Omental fat pad (tissue), 3 donors: ENCODE measurements at regions not wholly inside any gene's neighbourhood (a gene's known extent, or its start where the extent isn't known, plus 50 kb on each side); places are given as distances from the start of the nearest gene placed in this dataset.

ENCODE experiments used
- ATAC-seq: fragments of 150-250 bp; one replicate; pipeline ENCODE4 v1.9.1; 2016; ENCODE audit warnings: mild to moderate bottlenecking, moderate library complexity; ENCODE audit not compliant: low FRiP score
- DNase-seq: peaks from one replicate; pipeline ENCODE4 v3.0.0-alpha.2; 2019; ENCODE audit warnings: low spot score
- CTCF ChIP-seq, 3 donors: fragments of 450-650 bp; IDR thresholded peaks; one replicate each; pipeline ENCODE4 v1.5.1; 2016 to 2017; ENCODE audit warnings: antibody characterized with exemption in 3 of 3, mild to moderate bottlenecking in 3 of 3, moderate library complexity in 2 of 3

- no peak for DNase-seq
- TF ChIP-seq CTCF (IDR thresholded peaks at IDR 0.05) = no peak
- no peak for ATAC-seq
Measured at GRCh38 chr2:100194951-100195350, 52.6 kb upstream of the AFF3 start.

GRCh38 chr2:100193291-100193710, 50.9 kb upstream of the AFF3 start:
- DNase-seq (no peak), ATAC-seq (no peak)
- TF ChIP-seq CTCF (IDR thresholded peaks at IDR 0.05) = no peak

GRCh38 chr2:100192825-100193224, 50.4 kb upstream of the AFF3 start:
- ATAC-seq (no peak), DNase-seq (no peak)
- TF ChIP-seq CTCF (IDR thresholded peaks at IDR 0.05) = no peak

- ATAC-seq = no peak
- DNase-seq = no peak
- TF ChIP-seq CTCF (IDR thresholded peaks at IDR 0.05) = no peak
Measured at GRCh38 chr2:100192300-100192699, 49.9 kb upstream of the AFF3 start.
